Upper lobe of right lung (tissue), 1 donor: ENCODE measurements at regions not wholly inside any gene's neighbourhood (a gene's known extent, or its start where the extent isn't known, plus 50 kb on each side); places are given as distances from the start of the nearest gene placed in this dataset.
A peak's percentile ranks its signal among the peaks of the same experiment; 100 is the strongest.

Source experiments
- ATAC-seq: fragments of 200-7000 bp; cut with Tn5 transposase; one replicate; pipeline ENCODE4 v1.9.1; 2020; ENCODE audit warnings: mild to moderate bottlenecking, moderate library complexity
- DNase-seq: peaks from one replicate; pipeline ENCODE4 v3.0.0-alpha.2; 2020
- H3K27ac ChIP-seq: fragments of 200-600 bp; one replicate; pipeline ENCODE4 v1.8.0; 2022
- H3K27me3 ChIP-seq: fragments of 200-600 bp; one replicate; pipeline ENCODE4 v1.8.0; 2022; ENCODE audit warnings: mild to moderate bottlenecking
- H3K36me3 ChIP-seq: fragments of 200-600 bp; one replicate; pipeline ENCODE4 v1.8.0; 2022
- H3K4me1 ChIP-seq: fragments of 200-600 bp; one replicate; pipeline ENCODE4 v1.8.0; 2022
- H3K4me3 ChIP-seq: fragments of 200-600 bp; one replicate; pipeline ENCODE4 v1.8.0; 2022; ENCODE audit warnings: mild to moderate bottlenecking
- H3K9me3 ChIP-seq: fragments of 200-600 bp; one replicate; pipeline ENCODE4 v1.8.0; 2022
- CTCF ChIP-seq: fragments of 200-600 bp; IDR thresholded peaks from one replicate; pipeline ENCODE4 v1.8.0; 2022; ENCODE audit warnings: antibody characterized with exemption
- intact Hi-C: fragments of 100-400 bp; cut with DNase I; formaldehyde crosslinking; loops from one replicate; pipeline ENCODE4 v1.11.0; 2022
- donor health status: DM: no; HTN: yes; CAD: no; lungs with severe emphysema.

DNA sequence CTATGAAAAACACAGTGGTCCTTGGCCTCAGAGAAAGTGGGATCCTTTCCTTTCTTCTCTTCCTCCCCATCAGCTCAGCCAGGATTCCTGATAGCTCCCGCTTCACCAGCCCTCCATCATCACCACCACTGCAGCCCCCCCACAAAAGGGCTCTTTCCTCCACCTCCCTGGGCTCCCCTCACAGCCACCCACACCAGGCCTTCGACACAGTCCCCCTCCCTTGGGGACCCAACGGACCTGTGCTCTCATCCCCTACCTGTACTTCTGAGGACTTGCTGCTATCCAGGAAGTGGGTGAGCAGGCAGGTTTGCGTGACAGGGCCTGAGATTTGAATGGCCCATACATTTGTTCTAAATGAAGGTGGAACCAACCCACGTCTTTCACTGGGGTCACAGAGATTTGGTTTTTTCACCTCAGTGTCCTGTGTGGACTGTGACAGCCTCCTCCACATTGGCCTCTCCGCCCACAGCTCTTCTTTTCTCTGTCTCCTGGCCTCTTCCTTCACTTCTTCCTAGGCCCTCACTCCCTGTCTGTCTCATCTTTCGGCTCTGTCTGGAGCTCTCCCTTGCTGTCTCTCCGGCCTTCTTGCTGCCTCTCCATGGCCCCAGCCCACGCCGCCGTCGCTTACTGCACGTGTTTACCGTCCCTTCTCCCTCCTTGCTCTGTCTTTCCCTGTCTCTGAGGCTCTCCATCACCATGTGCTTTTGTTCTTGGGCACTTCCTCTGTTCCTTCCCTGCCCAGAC is 238.6 kb downstream of the FOXD2 start:
- H3K4me1 ChIP-seq: no peaks in the 10 kb centered on the region
- ATAC-seq: no peak
- H3K27ac ChIP-seq: no peak overlapping the region
- DNase-seq: peak; percentile 36
- intact Hi-C loops: no loop called here
- H3K4me3 ChIP-seq: no peak overlapping the region
- no peaks in the 10 kb centered on the region for H3K9me3 ChIP-seq
- no peak for TF ChIP-seq CTCF
- H3K36me3 ChIP-seq: no peaks in the 10 kb centered on the region
- H3K27me3 ChIP-seq: no peaks in the 10 kb centered on the region

DNA sequence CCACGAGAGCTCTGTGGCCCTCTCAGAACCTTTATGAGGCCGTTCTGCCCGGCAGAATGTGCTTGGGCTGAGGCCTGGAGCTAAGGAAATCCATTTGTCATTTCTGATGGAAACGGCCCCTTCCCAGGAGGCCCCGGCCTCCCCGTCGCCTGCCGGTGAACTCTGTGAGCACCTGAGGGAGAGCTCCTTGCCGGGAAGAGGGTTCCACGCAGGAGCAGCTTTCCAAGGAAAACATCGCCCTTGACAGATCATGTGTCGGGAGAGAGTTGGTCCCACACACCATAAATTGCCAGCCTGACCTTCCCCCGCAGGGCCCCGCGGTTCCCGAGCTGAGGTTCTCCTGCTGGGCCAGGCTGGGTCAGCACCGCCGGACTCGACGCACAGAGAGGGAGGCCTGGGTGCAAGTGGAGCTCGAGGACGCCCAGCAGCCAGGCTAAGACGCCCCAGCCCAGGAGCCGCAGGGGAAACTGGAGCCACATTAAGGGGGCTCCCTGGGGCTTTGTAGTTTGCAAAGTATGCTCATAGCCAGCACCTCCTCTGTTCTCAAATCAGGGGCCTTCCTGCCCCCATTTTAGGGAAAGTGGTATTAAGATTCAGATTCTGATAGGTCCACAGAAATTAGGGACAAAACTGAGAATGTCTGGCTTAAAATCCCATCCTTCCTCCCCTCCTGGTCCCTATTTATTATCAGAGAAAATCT is 239.5 kb downstream of the FOXD2 start:
- Histone ChIP-seq H3K9me3 (no peaks in the 10 kb centered on the region), H3K27ac (no peak overlapping the region)
- no peak for ATAC-seq

DNA sequence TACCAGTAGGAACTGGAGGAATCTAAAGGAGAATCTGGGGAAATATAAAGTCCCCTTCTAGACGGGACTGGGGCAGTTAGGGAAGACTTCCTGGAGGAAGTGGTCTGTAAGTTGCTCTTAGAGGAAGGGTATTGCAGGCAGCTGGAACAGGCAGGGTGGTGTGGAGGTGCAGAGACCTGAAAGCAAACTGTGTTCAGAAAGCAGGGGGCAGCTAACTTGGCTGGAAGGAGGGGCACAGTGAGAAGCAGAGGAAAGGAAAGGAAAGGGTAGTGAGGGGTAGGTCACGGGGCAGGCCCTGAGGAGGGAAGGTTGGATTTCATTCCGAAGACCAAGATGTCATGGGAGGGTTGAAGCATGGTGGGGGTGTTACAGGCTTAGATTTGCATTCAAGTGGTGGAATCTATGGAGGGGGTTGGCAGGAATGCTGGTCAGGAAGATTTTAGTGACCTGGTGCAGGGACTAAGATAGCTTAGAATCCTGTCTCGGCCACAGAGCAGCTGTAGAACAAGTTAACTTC is 240.7 kb downstream of the FOXD2 start:
- no peaks in the 10 kb centered on the region for H3K27me3 ChIP-seq
- intact Hi-C loops: no loop called here
- no peaks in the 10 kb centered on the region for H3K4me1 ChIP-seq
- DNase-seq: no peak
- no peaks in the 10 kb centered on the region for H3K9me3 ChIP-seq
- TF ChIP-seq CTCF: no peak
- no peak overlapping the region for H3K27ac ChIP-seq
- ATAC-seq: no peak
- no peaks in the 10 kb centered on the region for H3K36me3 ChIP-seq
- no peak overlapping the region for H3K4me3 ChIP-seq

More for the DNA sequence above, 239.5 kb downstream of the FOXD2 start:
- intact Hi-C loops: no loop called here
- no peaks in the 10 kb centered on the region for H3K36me3 ChIP-seq
- no peaks in the 10 kb centered on the region for H3K4me1 ChIP-seq
- no peak for TF ChIP-seq CTCF
- H3K27me3 ChIP-seq: no peaks in the 10 kb centered on the region
- no peak overlapping the region for H3K4me3 ChIP-seq
- peak; percentile 48 for DNase-seq

GRCh38 chr1:47679301-47679791 is 241.5 kb downstream of the FOXD2 start:
- no peak for TF ChIP-seq CTCF
- Histone ChIP-seq H3K27me3 (no peaks in the 10 kb centered on the region), H3K9me3 (no peaks in the 10 kb centered on the region), H3K36me3 (no peaks in the 10 kb centered on the region), H3K4me3 (no peak overlapping the region), H3K4me1 (no peaks in the 10 kb centered on the region), H3K27ac (no peak overlapping the region)
- intact Hi-C loops: no loop called here
- ATAC-seq: no peak
- no peak for DNase-seq

DNA sequence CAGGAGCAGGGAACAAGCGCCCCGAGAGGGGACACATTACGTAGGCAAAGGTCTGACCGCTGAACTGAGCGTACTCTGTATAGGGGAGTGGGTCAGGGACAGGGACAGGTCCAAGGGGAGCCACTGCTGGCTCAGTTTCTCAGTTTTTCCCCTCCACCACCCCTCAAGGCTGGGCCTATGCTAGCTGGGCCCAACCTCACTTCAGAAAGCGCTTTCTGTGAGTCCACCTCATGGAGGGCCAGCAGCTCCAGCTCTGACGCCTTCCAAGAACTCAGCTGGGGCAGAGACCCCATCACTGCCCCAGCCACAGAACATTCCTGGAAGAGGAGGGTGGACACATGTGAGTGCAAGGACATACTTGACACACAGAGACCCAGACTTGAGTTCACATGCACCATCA is 242.0 kb downstream of the FOXD2 start:
- TF ChIP-seq CTCF: no peak
- Histone ChIP-seq H3K4me1 (no peaks in the 10 kb centered on the region), H3K36me3 (no peaks in the 10 kb centered on the region), H3K9me3 (no peaks in the 10 kb centered on the region), H3K4me3 (no peak overlapping the region), H3K27ac (no peak overlapping the region), H3K27me3 (no peaks in the 10 kb centered on the region)
- ATAC-seq (no peak), DNase-seq (no peak)
- intact Hi-C loops: no loop called here
